Neural progenitor cell (in vitro differentiated cells): ENCODE measurements at regions not wholly inside any gene's neighbourhood (a gene's known extent, or its start where the extent isn't known, plus 50 kb on each side); places are given as distances from the start of the nearest gene placed in this dataset.

Experiments used
- DNase-seq: peaks from one replicate; pipeline ENCODE4 v3.0.0-alpha.2; 2016; ENCODE audit warnings: low spot score
- H2AFZ ChIP-seq: fragments of 200-600 bp; sonication (generic); replicated peaks from 2 replicates; pipeline ENCODE4 v1.6.1; 2016; ENCODE audit warnings: antibody characterized with exemption
- H3F3A ChIP-seq: fragments of 200-600 bp; sonication (generic); 2 replicates; pipeline ENCODE4 v1.6.1; 2016; ENCODE audit warnings: antibody characterized with exemption, low read depth
- H3K27ac ChIP-seq: fragments of 200-600 bp; sonication (generic); 2 replicates; pipeline ENCODE4 v1.5.1; 2016; ENCODE audit warnings: mild to moderate bottlenecking
- H3K27me3 ChIP-seq: fragments of 200-600 bp; sonication (generic); 2 replicates; pipeline ENCODE4 v1.6.1; 2016; ENCODE audit warnings: mild to moderate bottlenecking, moderate library complexity
- H3K36me3 ChIP-seq: fragments of 200-600 bp; sonication (generic); 2 replicates; pipeline ENCODE4 v1.5.1; 2016
- H3K4me1 ChIP-seq: fragments of 200-600 bp; sonication (generic); 2 replicates; pipeline ENCODE4 v1.6.1; 2016; ENCODE audit warnings: mixed run types
- H3K4me2 ChIP-seq: fragments of 200-600 bp; sonication (generic); 2 replicates; pipeline ENCODE4 v1.6.1; 2016
- H3K4me3 ChIP-seq: fragments of 200-600 bp; sonication (generic); 2 replicates; pipeline ENCODE4 v1.5.1; 2016
- H3K79me2 ChIP-seq: fragments of 200-600 bp; sonication (generic); 2 replicates; pipeline ENCODE4 v1.6.1; 2016; ENCODE audit warnings: low read depth
- H3K9ac ChIP-seq: fragments of 200-600 bp; sonication (generic); 2 replicates; pipeline ENCODE4 v1.6.1; 2016
- H3K9me3 ChIP-seq: fragments of 200-600 bp; sonication (generic); 2 replicates; pipeline ENCODE4 v1.5.1; 2016; ENCODE audit warnings: low read depth
- H4K20me1 ChIP-seq: fragments of 200-600 bp; sonication (generic); 2 replicates; pipeline ENCODE4 v1.6.1; 2016; ENCODE audit warnings: low read depth
- H3K27ac Mint-ChIP-seq: 3 replicates; pipeline ENCODE4 v1.8.0; 2021; ENCODE audit warnings: mixed read lengths
- H3K27me3 Mint-ChIP-seq: 2 replicates; pipeline ENCODE4 v1.8.0; 2022; ENCODE audit warnings: low read depth, mild to moderate bottlenecking, inconsistent platforms, moderate library complexity, mixed read lengths; ENCODE audit not compliant: insufficient read depth
- H3K36me3 Mint-ChIP-seq: 3 replicates; pipeline ENCODE4 v1.8.0; 2021; ENCODE audit warnings: mixed read lengths
- H3K4me1 Mint-ChIP-seq: 3 replicates; pipeline ENCODE4 v1.8.0; 2021; ENCODE audit warnings: mixed read lengths
- H3K4me3 Mint-ChIP-seq: 3 replicates; pipeline ENCODE4 v1.8.0; 2021; ENCODE audit warnings: mild to moderate bottlenecking, moderate library complexity, mixed read lengths
- H3K9me3 Mint-ChIP-seq: 3 replicates; pipeline ENCODE4 v1.8.0; 2020; ENCODE audit warnings: mixed read lengths
- CTCF ChIP-seq: fragments of 200-600 bp; sonication (generic); IDR thresholded peaks from 2 replicates; pipeline ENCODE4 v1.5.1; 2017; ENCODE audit warnings: antibody characterized with exemption, mild to moderate bottlenecking
- EZH2 ChIP-seq: fragments of 200-600 bp; sonication (generic); IDR thresholded peaks from 2 replicates; pipeline ENCODE4 v1.6.1; 2017; ENCODE audit warnings: antibody characterized with exemption, mild to moderate bottlenecking, moderate library complexity
- EZH2phosphoT487 ChIP-seq: fragments of 200-600 bp; sonication (generic); IDR thresholded peaks from 2 replicates; pipeline ENCODE4 v1.6.1; 2017; ENCODE audit warnings: antibody characterized with exemption

GRCh38 chr12:74885775-74886174 lies 323.9 kb downstream of the KCNC2 start:
- H2AFZ ChIP-seq: no peak overlapping the region
- Mint-ChIP-seq H3K27ac (no peak overlapping the region), H3K9me3 (peaks cover 7% of the 10 kb centered on the region), H3K27me3 (peaks cover 2% of the 10 kb centered on the region), H3K4me1 (peaks cover 6% of the 10 kb centered on the region), H3K4me3 (no peak overlapping the region), H3K36me3 (no peaks in the 10 kb centered on the region)
- no peaks in the 10 kb centered on the region for H3K27me3 ChIP-seq
- H3K9me3 ChIP-seq: no peaks in the 10 kb centered on the region
- DNase-seq: no peak
- no peaks in the 10 kb centered on the region for H4K20me1 ChIP-seq
- no peaks in the 10 kb centered on the region for H3F3A ChIP-seq
- H3K79me2 ChIP-seq: no peaks in the 10 kb centered on the region
- H3K9ac ChIP-seq: no peak overlapping the region
- TF ChIP-seq EZH2phosphoT487 (no peak), EZH2 (no peak), CTCF (no peak)
- no peak overlapping the region for H3K27ac ChIP-seq
- no peak overlapping the region for H3K4me2 ChIP-seq
- H3K36me3 ChIP-seq: no peaks in the 10 kb centered on the region
- no peaks in the 10 kb centered on the region for H3K4me1 ChIP-seq
- no peak overlapping the region for H3K4me3 ChIP-seq

- TF ChIP-seq CTCF (no peak), EZH2phosphoT487 (no peak), EZH2 (no peak)
- Histone ChIP-seq H3K4me2 (no peak overlapping the region), H3K79me2 (no peaks in the 10 kb centered on the region), H3K27me3 (no peaks in the 10 kb centered on the region), H3K4me1 (no peaks in the 10 kb centered on the region), H3K27ac (no peak overlapping the region), H3K9ac (no peak overlapping the region), H3K36me3 (no peaks in the 10 kb centered on the region), H3K9me3 (no peaks in the 10 kb centered on the region), H3F3A (no peaks in the 10 kb centered on the region), H4K20me1 (no peaks in the 10 kb centered on the region), H3K4me3 (no peak overlapping the region), H2AFZ (no peak overlapping the region)
- Mint-ChIP-seq H3K36me3 (no peaks in the 10 kb centered on the region), H3K9me3 (peaks cover 7% of the 10 kb centered on the region), H3K27me3 (peaks cover 2% of the 10 kb centered on the region), H3K4me1 (peaks cover 6% of the 10 kb centered on the region), H3K4me3 (no peak overlapping the region), H3K27ac (no peak overlapping the region)
- DNase-seq: no peak
Measured at GRCh38 chr12:74889073-74889472, 320.6 kb downstream of the KCNC2 start.

- Histone ChIP-seq H3K36me3 (no peaks in the 10 kb centered on the region), H3F3A (no peaks in the 10 kb centered on the region), H3K9ac (no peak overlapping the region), H3K9me3 (no peaks in the 10 kb centered on the region), H3K27ac (no peak overlapping the region), H3K4me3 (no peak overlapping the region), H3K4me1 (no peaks in the 10 kb centered on the region), H2AFZ (no peak overlapping the region), H3K27me3 (no peaks in the 10 kb centered on the region), H3K79me2 (no peaks in the 10 kb centered on the region), H4K20me1 (no peaks in the 10 kb centered on the region), H3K4me2 (no peak overlapping the region)
- no peak overlapping the region for H3K4me3 Mint-ChIP-seq
- H3K9me3 Mint-ChIP-seq: peaks cover 7% of the 10 kb centered on the region
- TF ChIP-seq EZH2phosphoT487 (no peak), CTCF (no peak), EZH2 (no peak)
- DNase-seq: no peak
- no peaks in the 10 kb centered on the region for H3K36me3 Mint-ChIP-seq
- peaks cover 2% of the 10 kb centered on the region for H3K27me3 Mint-ChIP-seq
- peaks cover 6% of the 10 kb centered on the region for H3K4me1 Mint-ChIP-seq
- no peak overlapping the region for H3K27ac Mint-ChIP-seq
Measured at GRCh38 chr12:74889563-74890236, 319.9 kb downstream of the KCNC2 start.
